ENCODE measurements at regions not wholly inside any gene's neighbourhood (a gene's known extent, or its start where the extent isn't known, plus 50 kb on each side); places are given as distances from the start of the nearest gene placed in this dataset.

Small RNAs in the stretch of these regions (microRNA-seq; reads per million reads assigned to microRNA genes)
- 1.4 reads per million for gene MIR4452 (ENCODE audit: borderline number of aligned reads)
